ENCODE measurements at regions not wholly inside any gene's neighbourhood (a gene's known extent, or its start where the extent isn't known, plus 50 kb on each side); places are given as distances from the start of the nearest gene placed in this dataset.

- TF ChIP-seq POLR2A (IDR thresholded peaks at IDR 0.05; ENCODE audit: low read depth, low read length) (no peak), TAF1 (IDR thresholded peaks at IDR 0.05; ENCODE audit: borderline replicate concordance, low read depth, low read length) (no peak), POLR2AphosphoS5 (IDR thresholded peaks at IDR 0.05; ENCODE audit: low read depth, low read length) (no peak)
- DNase-seq (ENCODE audit: insufficient read length) = no peak
- FAIRE-seq = no peak
Measured at GRCh38 chr1:58107943-58108342, 438.6 kb downstream of the OMA1 start.

GRCh38 chr1:58104960-58105359 is 441.6 kb downstream of the OMA1 start:
- TF ChIP-seq POLR2A (IDR thresholded peaks at IDR 0.05; ENCODE audit: low read depth, low read length) (no peak), POLR2AphosphoS5 (IDR thresholded peaks at IDR 0.05; ENCODE audit: low read depth, low read length) (no peak), TAF1 (IDR thresholded peaks at IDR 0.05; ENCODE audit: borderline replicate concordance, low read depth, low read length) (no peak)
- FAIRE-seq (no peak), DNase-seq (ENCODE audit: insufficient read length) (no peak)

DNA sequence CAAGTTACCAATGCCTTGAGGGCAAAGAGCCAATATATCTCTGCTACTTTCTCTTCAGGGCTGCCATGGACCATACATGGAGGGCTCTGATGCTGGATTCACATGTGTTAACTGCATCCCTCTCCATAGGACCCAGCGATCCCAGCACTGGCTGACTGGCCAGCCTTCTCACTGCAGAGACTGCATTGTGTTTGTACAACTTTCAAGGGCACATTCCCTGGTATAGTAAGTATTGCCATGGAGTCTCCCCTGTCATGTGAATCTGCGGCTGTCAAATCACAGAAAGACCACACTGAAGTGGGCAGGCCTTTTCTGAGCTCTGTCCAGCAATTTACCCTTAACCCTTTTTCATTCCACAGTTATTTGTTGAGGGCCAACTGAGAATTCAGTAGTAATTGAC is 449.8 kb downstream of the OMA1 start:
- DNase-seq (ENCODE audit: insufficient read length) (no peak), FAIRE-seq (no peak)
- TF ChIP-seq POLR2A (IDR thresholded peaks at IDR 0.05; ENCODE audit: low read depth, low read length) = no peak
- TF ChIP-seq TAF1 (IDR thresholded peaks at IDR 0.05; ENCODE audit: borderline replicate concordance, low read depth, low read length) = no peak
- TF ChIP-seq POLR2AphosphoS5 (IDR thresholded peaks at IDR 0.05; ENCODE audit: low read depth, low read length) = no peak

GRCh38 chr1:58095183-58095582 is 451.3 kb downstream of the OMA1 start:
- TF ChIP-seq POLR2AphosphoS5 (IDR thresholded peaks at IDR 0.05; ENCODE audit: low read depth, low read length) = no peak
- no peak for TF ChIP-seq TAF1 (IDR thresholded peaks at IDR 0.05; ENCODE audit: borderline replicate concordance, low read depth, low read length)
- no peak for TF ChIP-seq POLR2A (IDR thresholded peaks at IDR 0.05; ENCODE audit: low read depth, low read length)
- DNase-seq (ENCODE audit: insufficient read length) (no peak), FAIRE-seq (no peak)

DNA sequence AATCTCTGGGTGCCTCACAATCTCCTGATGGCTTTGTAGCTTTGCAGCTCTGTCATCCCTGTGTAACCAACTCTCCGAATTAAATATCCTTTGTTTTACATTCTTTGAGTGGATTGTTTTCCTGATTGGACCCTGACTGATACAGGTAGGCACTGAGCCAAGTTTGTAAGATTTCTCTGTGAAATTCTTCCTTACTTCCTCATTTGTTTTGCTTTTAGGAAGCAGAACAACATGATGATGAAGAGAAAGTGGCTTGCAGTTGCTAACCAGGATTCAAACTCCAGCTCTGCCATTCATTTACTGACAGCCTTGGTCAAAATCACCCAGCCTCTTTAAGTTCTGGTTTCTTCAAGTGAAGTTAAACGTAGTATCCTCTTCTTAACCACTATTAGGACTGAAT is 452.3 kb downstream of the OMA1 start:
- TF ChIP-seq TAF1 (IDR thresholded peaks at IDR 0.05; ENCODE audit: borderline replicate concordance, low read depth, low read length) (no peak), POLR2AphosphoS5 (IDR thresholded peaks at IDR 0.05; ENCODE audit: low read depth, low read length) (no peak), POLR2A (IDR thresholded peaks at IDR 0.05; ENCODE audit: low read depth, low read length) (no peak)
- DNase-seq (ENCODE audit: insufficient read length) = no peak
- FAIRE-seq = no peak

GRCh38 chr1:58090640-58091039 is 455.9 kb downstream of the OMA1 start:
- TF ChIP-seq POLR2AphosphoS5 (IDR thresholded peaks at IDR 0.05; ENCODE audit: low read depth, low read length) (no peak), TAF1 (IDR thresholded peaks at IDR 0.05; ENCODE audit: borderline replicate concordance, low read depth, low read length) (no peak), POLR2A (IDR thresholded peaks at IDR 0.05; ENCODE audit: low read depth, low read length) (no peak)
- FAIRE-seq (no peak), DNase-seq (ENCODE audit: insufficient read length) (no peak)

GRCh38 chr1:58089898-58090534 is 456.5 kb downstream of the OMA1 start:
- TF ChIP-seq POLR2A (IDR thresholded peaks at IDR 0.05; ENCODE audit: low read depth, low read length) (no peak), POLR2AphosphoS5 (IDR thresholded peaks at IDR 0.05; ENCODE audit: low read depth, low read length) (no peak), TAF1 (IDR thresholded peaks at IDR 0.05; ENCODE audit: borderline replicate concordance, low read depth, low read length) (no peak)
- FAIRE-seq = no peak

GRCh38 chr1:58084266-58084665 is 462.3 kb downstream of the OMA1 start:
- DNase-seq (ENCODE audit: insufficient read length) = no peak
- no peak for FAIRE-seq

More at GRCh38 chr1:58089898-58090534, 456.5 kb downstream of the OMA1 start:
- DNase-seq (ENCODE audit: insufficient read length) = no peak

GRCh38 chr1:58082596-58082995 is 463.9 kb downstream of the OMA1 start:
- no peak for TF ChIP-seq POLR2A (IDR thresholded peaks at IDR 0.05; ENCODE audit: low read depth, low read length)
- TF ChIP-seq TAF1 (IDR thresholded peaks at IDR 0.05; ENCODE audit: borderline replicate concordance, low read depth, low read length) = no peak
- TF ChIP-seq POLR2AphosphoS5 (IDR thresholded peaks at IDR 0.05; ENCODE audit: low read depth, low read length) = no peak
- no peak for FAIRE-seq
- no peak for DNase-seq (ENCODE audit: insufficient read length)

More at GRCh38 chr1:58084266-58084665, 462.3 kb downstream of the OMA1 start:
- TF ChIP-seq POLR2AphosphoS5 (IDR thresholded peaks at IDR 0.05; ENCODE audit: low read depth, low read length) = no peak
- TF ChIP-seq POLR2A (IDR thresholded peaks at IDR 0.05; ENCODE audit: low read depth, low read length) = no peak
- no peak for TF ChIP-seq TAF1 (IDR thresholded peaks at IDR 0.05; ENCODE audit: borderline replicate concordance, low read depth, low read length)

DNA sequence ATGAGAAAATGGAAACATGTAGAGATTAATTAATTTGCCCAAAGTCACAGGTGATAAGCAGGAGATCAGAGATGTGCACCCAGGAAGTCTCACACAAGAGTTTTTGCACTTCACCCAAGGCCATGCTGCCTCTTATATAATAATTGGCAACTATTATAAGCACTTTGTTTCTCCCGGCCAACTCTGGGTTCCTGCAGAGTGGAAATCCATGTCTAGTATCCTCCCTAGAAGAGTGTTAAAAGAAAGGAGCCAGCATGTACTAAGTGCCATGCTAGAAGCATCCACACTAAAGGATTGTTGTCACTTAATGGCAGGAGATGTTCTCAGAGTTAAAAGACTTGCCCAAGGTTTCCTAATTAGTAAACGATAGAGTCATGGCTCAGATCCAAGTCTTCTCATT is 470.3 kb downstream of the OMA1 start:
- TF ChIP-seq TAF1 (IDR thresholded peaks at IDR 0.05; ENCODE audit: borderline replicate concordance, low read depth, low read length) = no peak
- no peak for TF ChIP-seq POLR2A (IDR thresholded peaks at IDR 0.05; ENCODE audit: low read depth, low read length)
- TF ChIP-seq POLR2AphosphoS5 (IDR thresholded peaks at IDR 0.05; ENCODE audit: low read depth, low read length) = no peak
- FAIRE-seq = no peak
- no peak for DNase-seq (ENCODE audit: insufficient read length)

- TF ChIP-seq POLR2A (IDR thresholded peaks at IDR 0.05; ENCODE audit: low read depth, low read length) (no peak), POLR2AphosphoS5 (IDR thresholded peaks at IDR 0.05; ENCODE audit: low read depth, low read length) (no peak)
- DNase-seq (ENCODE audit: insufficient read length) (no peak), FAIRE-seq (no peak)
Measured at GRCh38 chr1:58075188-58075578, 471.3 kb downstream of the OMA1 start.

GRCh38 chr1:58072450-58072849 is 474.1 kb downstream of the OMA1 start:
- no peak for DNase-seq (ENCODE audit: insufficient read length)
- TF ChIP-seq POLR2A (IDR thresholded peaks at IDR 0.05; ENCODE audit: low read depth, low read length) = no peak
- no peak for TF ChIP-seq POLR2AphosphoS5 (IDR thresholded peaks at IDR 0.05; ENCODE audit: low read depth, low read length)
- TF ChIP-seq TAF1 (IDR thresholded peaks at IDR 0.05; ENCODE audit: borderline replicate concordance, low read depth, low read length) = no peak
- FAIRE-seq = no peak
